Neural cell (in vitro differentiated cells): ENCODE measurements at regions not wholly inside any gene's neighbourhood (a gene's known extent, or its start where the extent isn't known, plus 50 kb on each side); places are given as distances from the start of the nearest gene placed in this dataset.

Experiments used
- CTCF ChIP-seq: fragments of 450-650 bp; IDR thresholded peaks from 2 replicates; pipeline ENCODE4 v1.5.1; 2014; ENCODE audit warnings: antibody characterized with exemption, mild to moderate bottlenecking, moderate library complexity; ENCODE audit not compliant: poor library complexity, severe bottlenecking
- EP300 ChIP-seq: fragments of 450-650 bp; conservative IDR thresholded peaks from 2 replicates; pipeline ENCODE4 v1.6.1; 2014; ENCODE audit warnings: antibody characterized with exemption, mild to moderate bottlenecking, moderate library complexity; ENCODE audit not compliant: poor library complexity, severe bottlenecking
- EZH2 ChIP-seq: fragments of 200-600, 300-800 bp; shearing (Covaris generic), sonication (generic); IDR thresholded peaks from 2 replicates; pipeline ENCODE4 v1.6.1; 2014; ENCODE audit warnings: antibody characterized with exemption, low read length, borderline replicate concordance, mild to moderate bottlenecking; ENCODE audit not compliant: insufficient read depth, poor library complexity, severe bottlenecking
- MXI1 ChIP-seq: fragments of 450-650 bp; conservative IDR thresholded peaks from 2 replicates; pipeline ENCODE4 v1.6.1; 2014; ENCODE audit warnings: antibody characterized with exemption, mild to moderate bottlenecking; ENCODE audit not compliant: poor library complexity, severe bottlenecking
- POLR2AphosphoS5 ChIP-seq: IDR thresholded peaks from 2 replicates; pipeline ENCODE4 v1.6.1; 2012
- REST ChIP-seq: IDR thresholded peaks from 2 replicates; pipeline ENCODE4 v1.6.1; 2012; ENCODE audit warnings: borderline replicate concordance

GRCh38 chr5:54670281-54670680 lies 152.7 kb downstream of the SNX18 start:
- TF ChIP-seq POLR2AphosphoS5 (no peak), CTCF (no peak), REST (no peak), EP300 (no peak), EZH2 (no peak), MXI1 (no peak)
